HepG2 (cell line): ENCODE measurements at regions not wholly inside any gene's neighbourhood (a gene's known extent, or its start where the extent isn't known, plus 50 kb on each side); places are given as distances from the start of the nearest gene placed in this dataset.

Source experiments
- ATAC-seq: fragments of 200-7000 bp; cut with Tn5 transposase; 3 replicates; pipeline ENCODE4 v1.9.1; 2020; ENCODE audit warnings: mild to moderate bottlenecking, moderate library complexity
- BruUV-seq: library from RNA; stranded (reverse); fragments of 400-500 nt; replicated peaks from 2 replicates; lab custom pipeline; 2021; lab: Mats Ljungman, UMichigan
- CTCF ChIA-PET: fragments of 300-600 bp; formaldehyde crosslinking; extraction: SDS; loops from one replicate; lab custom pipeline; 2021; ENCODE audit warnings: low total read pairs, inconsistent platforms, low intra/inter-chr PET ratio; lab: Yijun Ruan, JAX
- POLR2A ChIA-PET: fragments of 350-600 bp; sonication (Branson Sonifier 250); formaldehyde crosslinking; loops from one replicate; lab custom pipeline; 2020; ENCODE audit warnings: antibody characterized with exemption, inconsistent platforms; lab: Yijun Ruan, JAX
- DNase-seq: peaks from one replicate; pipeline ENCODE4 v3.0.0-alpha.2; 2015; ENCODE audit warnings: low spot score
- FAIRE-seq: peaks from 3 replicates; lab custom pipeline; 2011; peaks lifted over from hg19 to GRCh38; lab: Jason Lieb, UNC
- H2AFZ ChIP-seq: one replicate; pipeline ENCODE4 v1.6.1; 2011; ENCODE audit warnings: low read length, inconsistent platforms
- H3K27ac ChIP-seq: fragments of 300-600 bp; 3 replicates; pipeline ENCODE4 v1.8.0; 2011; ENCODE audit warnings: mixed run types, mild to moderate bottlenecking, mixed read lengths, low read length, inconsistent platforms; ENCODE audit not compliant: insufficient read depth; ENCODE audit errors: extremely low read length
- H3K27me3 ChIP-seq, 2 experiments: fragments of 200-600 bp in 1 of 2; 2 replicates in 1 of 2; 3 replicates in 1 of 2; pipeline versions ENCODE4 v1.6.0 to v1.8.0; 2011; ENCODE audit warnings: low read length in 2 of 2, mild to moderate bottlenecking in 2 of 2, moderate library complexity in 2 of 2, inconsistent platforms in 1 of 2; ENCODE audit not compliant: insufficient read depth in 2 of 2, control insufficient read depth in 1 of 2
- H3K36me3 ChIP-seq, 2 experiments: fragments of 200-600 bp in 1 of 2; replicated peaks in 1 of 2; 2 replicates in 1 of 2; 3 replicates in 1 of 2; pipeline versions ENCODE4 v1.5.1 to v1.8.0; 2011; ENCODE audit warnings: low read length in 2 of 2, inconsistent platforms in 1 of 2; ENCODE audit not compliant: insufficient read depth in 2 of 2, control insufficient read depth in 1 of 2
- H3K4me1 ChIP-seq: 2 replicates; pipeline ENCODE4 v1.5.1; 2012; ENCODE audit warnings: low read length, inconsistent platforms; ENCODE audit not compliant: insufficient read depth
- H3K4me2 ChIP-seq: 2 replicates; pipeline ENCODE4 v1.6.0; 2011; ENCODE audit warnings: low read depth, low read length, inconsistent platforms
- H3K4me3 ChIP-seq, 3 experiments: fragments of 200-600 bp in 1 of 3; sonication (generic), shearing (Covaris generic) in 1 of 3; replicated peaks in 1 of 3; 2 replicates each; pipeline ENCODE4 v1.5.1; 2011 to 2016; ENCODE audit warnings: low read length in 3 of 3, inconsistent platforms in 2 of 3, low read depth in 2 of 3, mild to moderate bottlenecking in 2 of 3, control low read depth in 1 of 3, mixed read lengths in 1 of 3; ENCODE audit not compliant: insufficient read depth in 1 of 3
- H3K79me2 ChIP-seq: one replicate; pipeline ENCODE4 v1.6.1; 2011; ENCODE audit warnings: low read length, inconsistent platforms; ENCODE audit not compliant: insufficient read depth
- H3K9ac ChIP-seq: 2 replicates; pipeline ENCODE4 v1.6.0; 2011; ENCODE audit warnings: mild to moderate bottlenecking, low read depth, low read length, inconsistent platforms; ENCODE audit not compliant: insufficient read depth
- H3K9me3 ChIP-seq: 2 replicates; pipeline ENCODE4 v1.5.1; 2012; ENCODE audit warnings: mild to moderate bottlenecking, low read length
- H4K20me1 ChIP-seq: 2 replicates; pipeline ENCODE4 v1.6.0; 2011; ENCODE audit warnings: inconsistent platforms, mild to moderate bottlenecking, low read length, moderate library complexity; ENCODE audit not compliant: insufficient read depth
- CREM ChIP-seq, 2 experiments: sonication (generic) in 1 of 2; formaldehyde crosslinking in 1 of 2; IDR thresholded peaks; 2 replicates each; pipeline versions ENCODE4 v1.4.0 to v1.6.1; 2016 to 2020; ENCODE audit warnings: antibody characterized with exemption in 1 of 2, mild to moderate bottlenecking in 1 of 2, missing genetic modification reagents in 1 of 2
- ESRRA ChIP-seq: sonication (generic); formaldehyde crosslinking; IDR thresholded peaks from 2 replicates; pipeline ENCODE4 v1.5.1; 2020; ENCODE audit warnings: mild to moderate bottlenecking, low read depth, missing genetic modification reagents
- GZF1 ChIP-seq: sonication (generic); formaldehyde crosslinking; IDR thresholded peaks from 2 replicates; pipeline ENCODE4 v1.5.1; 2020; ENCODE audit warnings: mild to moderate bottlenecking, missing genetic modification reagents
- HMGXB4 ChIP-seq, 2 experiments: sonication (generic) in 1 of 2; formaldehyde crosslinking in 1 of 2; IDR thresholded peaks; 2 replicates each; pipeline versions ENCODE4 v1.4.0 to v1.6.1; 2018 to 2020; ENCODE audit warnings: missing genetic modification reagents in 2 of 2, borderline replicate concordance in 1 of 2, low read depth in 1 of 2, mild to moderate bottlenecking in 1 of 2, missing biosample characterization in 1 of 2
- MTA1 ChIP-seq: sonication (generic); formaldehyde crosslinking; IDR thresholded peaks from 2 replicates; pipeline ENCODE4 v1.4.0; 2020; ENCODE audit warnings: missing genetic modification reagents, mild to moderate bottlenecking, borderline replicate concordance
- SAFB2 ChIP-seq: sonication (generic); formaldehyde crosslinking; IDR thresholded peaks from 2 replicates; pipeline ENCODE4 v1.5.1; 2020; ENCODE audit warnings: missing genetic modification reagents, low read depth, mild to moderate bottlenecking, borderline replicate concordance
- SAP130 ChIP-seq: IDR thresholded peaks from 2 replicates; pipeline ENCODE4 v1.6.1; 2016; ENCODE audit warnings: low read depth
- TBP ChIP-seq: sonication (generic); formaldehyde crosslinking; IDR thresholded peaks from 2 replicates; pipeline ENCODE4 v1.5.0; 2020; ENCODE audit warnings: missing genetic modification reagents
- U2AF1 ChIP-seq: fragments of 200-400 bp; formaldehyde crosslinking; optimal IDR thresholded peaks from 2 replicates; pipeline ENCODE3; 2017; ENCODE audit warnings: mild to moderate bottlenecking, low read depth, low read length
- WGBS: methylation state at CpG from one replicate; pipeline ENCODE4 v1.1.6; 2017; ENCODE audit warnings: low lambda C conversion rate; 5-methylcytosine and 5-hydroxymethylcytosine counted together
- in situ Hi-C: cut with HindIII; loops from 2 replicates; pipeline ENCODE4 v1.10.0; 2017; ENCODE audit warnings: low pct_unique_long_range_greater_than_20kb; ENCODE audit not compliant: extremely low pct_ligation_motif_present
- intact Hi-C: fragments of 100-400 bp; cut with micrococcal nuclease; formaldehyde crosslinking; loops from one replicate; pipeline ENCODE4 v1.10.0; 2022; ENCODE audit not compliant: unreplicated experiment

DNA sequence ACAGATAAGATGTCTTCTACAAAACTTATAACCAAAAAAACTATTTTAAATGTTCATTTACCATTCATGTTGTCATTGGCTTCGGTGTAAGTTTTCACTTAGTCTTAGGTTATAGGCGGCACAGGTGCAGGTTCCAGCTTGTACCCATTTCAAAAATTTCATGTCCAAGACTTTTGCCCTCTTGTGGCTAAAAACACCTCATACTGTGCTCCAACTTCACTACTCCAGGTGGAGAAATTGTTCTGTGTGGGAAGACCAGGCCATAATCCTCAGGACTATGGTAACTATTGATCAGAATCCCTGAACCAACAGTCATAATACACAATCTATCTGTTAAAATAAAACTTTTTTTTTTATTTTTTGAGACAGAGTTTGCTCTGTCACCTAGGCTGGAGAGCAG, 95.2 kb upstream of the ATP11B start:
- Histone ChIP-seq H3K9ac (no peak overlapping the region), H3K4me1 (0 out of 2 replicates have a peak, but pooled peaks cover 11% of the 10 kb centered on the region), H3K27ac (no peak overlapping the region), H3K79me2 (no peaks in the 10 kb centered on the region), H2AFZ (no peak overlapping the region), H3K4me2 (no peak overlapping the region), H3K9me3 (no peaks in the 10 kb centered on the region), H3K27me3 (no peaks in the 10 kb centered on the region), H3K36me3 (no peaks in the 10 kb centered on the region), H4K20me1 (no peaks in the 10 kb centered on the region), H3K4me3 (no peak overlapping the region)
- no TSS peak for BruUV-seq
- no peak for ATAC-seq
- no peak for DNase-seq
- in situ Hi-C loops, result no loop called here
- intact Hi-C loops, result no loop called here
- CTCF ChIA-PET, result no interaction called here
- no peak for FAIRE-seq
- WGBS, result 92% methylated on average over 2 of the region's 2 CpGs
- POLR2A ChIA-PET, result no interaction called here
- TF ChIP-seq SAP130 (CRISPR knock-in tag) (no peak), SAFB2 (CRISPR knock-in tag) (no peak), TBP (CRISPR knock-in tag) (no peak), ESRRA (CRISPR knock-in tag) (no peak), HMGXB4 (CRISPR knock-in tag; IDR thresholded peaks at IDR 0.05; ENCODE audit: borderline replicate concordance in 1 of 2, low read depth in 1 of 2) (no peak), U2AF1 (no peak), GZF1 (CRISPR knock-in tag) (no peak), MTA1 (CRISPR knock-in tag) (no peak), CREM (IDR thresholded peaks at IDR 0.05) (no peak), CREM (CRISPR knock-in tag; IDR thresholded peaks at IDR 0.05) (no peak)
